ENCODE measurements at regions not wholly inside any gene's neighbourhood (a gene's known extent, or its start where the extent isn't known, plus 50 kb on each side); places are given as distances from the start of the nearest gene placed in this dataset.
A peak's percentile ranks its signal among the peaks of the same experiment; 100 is the strongest.

DNA sequence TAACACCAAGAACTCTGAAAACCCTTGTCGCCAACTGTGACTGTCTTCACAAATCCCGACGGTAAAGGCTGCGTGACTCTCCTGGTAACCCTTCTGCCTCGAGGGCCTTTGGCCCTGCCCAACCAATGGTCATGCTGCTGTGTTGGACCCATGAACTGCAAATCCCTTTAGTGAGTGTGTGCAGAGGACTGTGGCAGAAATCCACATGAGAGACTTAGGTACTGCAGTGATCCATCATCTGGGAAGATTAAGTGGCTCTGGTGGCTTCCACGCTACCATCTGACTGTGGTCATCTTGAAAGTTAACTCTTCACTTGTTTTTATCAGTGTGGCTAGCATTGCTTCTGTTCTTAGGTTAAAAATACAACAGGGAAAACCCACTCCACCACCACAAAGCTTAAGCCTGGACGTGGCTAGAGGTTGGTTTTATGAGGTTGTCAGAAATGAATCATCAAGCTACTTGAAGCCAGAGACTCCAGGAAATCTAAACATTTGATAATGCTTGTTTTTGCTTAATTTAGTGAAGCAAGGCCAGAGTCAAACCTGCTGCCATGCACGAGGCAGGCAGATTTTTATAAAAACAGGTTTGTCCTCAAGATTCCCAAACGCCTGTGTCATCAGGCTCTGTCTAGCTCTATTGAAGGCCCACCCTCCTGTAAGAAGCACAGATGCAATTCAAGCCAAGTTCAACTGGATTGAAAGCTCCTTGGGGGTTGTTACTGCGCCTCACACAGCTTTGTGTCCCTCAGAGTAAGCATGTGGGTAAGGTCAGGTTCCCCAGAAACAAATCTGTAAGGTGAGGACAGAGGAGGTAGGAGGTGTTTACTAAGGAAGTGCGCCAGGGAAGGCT is 52.7 kb upstream of the ERCC6L2 start:
- peaks cover 20% of the 10 kb centered on the region for H3K27me3 Mint-ChIP-seq
- H3K4me3 Mint-ChIP-seq = no peak overlapping the region
- peak; percentile 45 for DNase-seq
- H3K9me3 Mint-ChIP-seq = no peaks in the 10 kb centered on the region
- ChIA-PET POLR2A (interaction anchor here (0.5 kb wide), 1 partner anchor 48 kb away, joined by 7 read pairs; no protein-coding TSS in a partner anchor), CTCF (interaction anchor here (0.6 to 2.0 kb wide), 5 partner anchors 9 to 283 kb away, joined by 3 to 7 read pairs (median 3); no protein-coding TSS in a partner anchor)
- peaks cover 3% of the 10 kb centered on the region for H3K36me3 Mint-ChIP-seq (ENCODE audit: low read depth)
- H3K27ac Mint-ChIP-seq = no peak overlapping the region
- H3K4me1 Mint-ChIP-seq = peaks cover 17% of the 10 kb centered on the region

DNA sequence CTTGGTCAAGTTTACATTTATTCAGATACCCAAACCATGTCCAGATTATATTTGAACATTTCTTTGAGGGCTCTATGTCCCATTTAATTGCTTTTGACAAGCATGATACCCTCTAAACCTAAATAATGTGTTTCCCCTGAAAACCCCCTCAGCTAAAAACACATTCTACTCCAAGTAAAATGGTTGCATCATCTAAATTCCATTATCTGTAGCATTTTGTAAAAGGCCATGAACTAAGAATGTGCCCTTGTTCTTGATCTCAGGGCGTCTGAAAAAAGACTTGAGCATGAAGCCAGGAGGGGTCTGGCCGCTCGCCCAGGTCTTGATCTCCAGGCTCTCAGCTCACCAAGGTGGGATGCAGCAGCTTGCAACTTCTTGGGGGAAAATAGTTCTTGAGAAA is 53.5 kb upstream of the ERCC6L2 start:
- CTCF ChIA-PET = interaction anchor here (1.2 to 1.3 kb wide), 2 partner anchors 9 to 31 kb away, joined by 3 read pairs; no protein-coding TSS in a partner anchor
- Mint-ChIP-seq H3K9me3 (no peaks in the 10 kb centered on the region), H3K36me3 (ENCODE audit: low read depth) (peaks cover 3% of the 10 kb centered on the region), H3K4me3 (no peak overlapping the region), H3K27ac (no peak overlapping the region), H3K27me3 (peaks cover 17% of the 10 kb centered on the region), H3K4me1 (peaks cover 17% of the 10 kb centered on the region)
- POLR2A ChIA-PET = no interaction called here
- no peak for DNase-seq

DNA sequence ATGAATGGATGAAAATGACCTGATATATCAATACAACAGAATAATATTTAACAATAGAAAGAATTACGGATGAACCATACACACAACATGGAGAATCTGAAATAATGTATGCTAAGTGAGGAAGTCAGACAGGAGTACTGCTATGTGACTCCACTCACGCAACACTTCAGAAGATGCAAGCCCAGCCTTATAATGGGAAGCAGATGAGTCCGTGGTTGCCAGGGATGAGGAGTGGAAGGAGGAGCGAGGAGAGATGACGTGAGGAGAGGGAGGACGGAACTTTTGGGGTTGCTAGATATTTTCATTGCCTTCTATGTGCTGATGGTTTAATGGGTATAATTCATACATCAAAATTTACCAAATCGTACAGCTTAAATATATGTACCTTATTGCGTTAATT is 55.4 kb upstream of the ERCC6L2 start:
- peaks cover 20% of the 10 kb centered on the region for H3K27me3 Mint-ChIP-seq
- ChIA-PET POLR2A (no interaction called here), CTCF (no interaction called here)
- H3K9me3 Mint-ChIP-seq = no peaks in the 10 kb centered on the region
- DNase-seq = no peak
- H3K4me3 Mint-ChIP-seq = no peak overlapping the region
- peaks cover 3% of the 10 kb centered on the region for H3K36me3 Mint-ChIP-seq (ENCODE audit: low read depth)
- H3K27ac Mint-ChIP-seq = no peak overlapping the region
- peaks cover 17% of the 10 kb centered on the region for H3K4me1 Mint-ChIP-seq

DNA sequence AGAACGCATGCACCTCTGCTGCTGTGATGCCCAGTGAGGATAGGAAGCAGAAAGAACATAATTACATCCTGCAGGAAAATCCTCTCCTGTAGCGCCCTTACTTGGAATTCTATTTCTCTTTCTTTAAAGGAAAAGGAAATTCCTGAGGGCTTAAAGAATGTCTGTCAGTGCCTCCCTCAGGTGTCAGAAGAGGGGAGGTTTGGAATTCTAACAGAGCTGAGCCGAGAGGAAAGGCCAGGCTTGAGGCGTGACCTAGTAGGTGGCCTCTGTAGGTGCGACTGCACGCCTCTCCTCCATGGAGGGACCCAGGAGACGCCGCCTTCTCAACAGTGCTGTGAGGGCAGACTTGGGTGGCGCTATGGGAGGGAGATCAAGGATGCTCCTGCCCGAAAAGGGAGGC is 55.9 kb upstream of the ERCC6L2 start:
- ChIA-PET CTCF (no interaction called here), POLR2A (no interaction called here)
- Mint-ChIP-seq H3K27me3 (peaks cover 20% of the 10 kb centered on the region), H3K9me3 (no peaks in the 10 kb centered on the region), H3K27ac (no peak overlapping the region), H3K36me3 (ENCODE audit: low read depth) (peaks cover 3% of the 10 kb centered on the region), H3K4me1 (peaks cover 17% of the 10 kb centered on the region), H3K4me3 (no peak overlapping the region)
- no peak for DNase-seq

DNA sequence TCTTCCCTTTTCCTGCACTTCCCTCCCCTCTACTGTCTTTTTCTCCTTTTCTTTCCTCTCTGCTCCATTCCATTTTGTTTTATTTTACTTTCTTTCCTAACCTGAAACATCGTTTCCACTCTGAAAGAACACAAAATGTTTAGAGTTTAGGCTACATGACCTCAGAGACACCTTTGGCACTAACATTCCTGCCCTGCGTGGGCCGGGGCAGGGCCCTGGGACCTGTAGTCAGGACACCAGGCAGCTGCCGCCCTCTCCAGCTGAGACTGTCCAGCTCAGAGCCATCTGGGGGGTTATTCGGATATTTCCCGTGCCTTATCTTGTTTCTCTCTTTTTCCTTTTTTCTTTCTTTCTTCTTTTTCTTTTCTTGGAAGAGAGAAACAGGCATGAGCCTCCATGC is 58.3 kb upstream of the ERCC6L2 start:
- no peak for DNase-seq
- Mint-ChIP-seq H3K36me3 (ENCODE audit: low read depth) (peaks cover 8% of the 10 kb centered on the region), H3K27ac (no peak overlapping the region), H3K4me1 (peaks cover 2% of the 10 kb centered on the region), H3K4me3 (no peak overlapping the region), H3K9me3 (no peaks in the 10 kb centered on the region), H3K27me3 (peaks cover 15% of the 10 kb centered on the region)
- CTCF ChIA-PET = no interaction called here
- POLR2A ChIA-PET = no interaction called here

DNA sequence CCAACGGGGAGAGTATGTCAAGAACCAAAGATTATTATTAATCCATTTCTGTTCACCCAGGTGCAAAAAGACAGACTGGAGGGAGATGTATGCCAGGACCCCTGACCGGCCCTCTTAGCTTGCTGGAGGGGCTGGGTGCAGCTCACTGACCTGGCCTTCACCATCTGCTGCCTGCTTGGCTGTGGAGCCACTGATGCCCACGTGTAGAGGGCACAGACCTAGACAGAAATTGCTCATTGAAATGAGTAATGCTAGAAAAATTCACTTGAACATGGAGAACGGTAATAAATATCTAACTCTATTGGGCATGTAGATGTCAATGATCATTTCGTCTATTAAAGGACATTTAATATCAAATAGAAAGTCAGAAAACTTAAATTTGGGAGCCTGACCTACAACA is 58.8 kb upstream of the ERCC6L2 start:
- H3K4me3 Mint-ChIP-seq = no peak overlapping the region
- DNase-seq = no peak
- CTCF ChIA-PET = no interaction called here
- POLR2A ChIA-PET = no interaction called here
- H3K4me1 Mint-ChIP-seq = no peaks in the 10 kb centered on the region
- H3K27me3 Mint-ChIP-seq = peaks cover 15% of the 10 kb centered on the region
- no peaks in the 10 kb centered on the region for H3K9me3 Mint-ChIP-seq
- peaks cover 12% of the 10 kb centered on the region for H3K36me3 Mint-ChIP-seq (ENCODE audit: low read depth)
- H3K27ac Mint-ChIP-seq = no peak overlapping the region

DNA sequence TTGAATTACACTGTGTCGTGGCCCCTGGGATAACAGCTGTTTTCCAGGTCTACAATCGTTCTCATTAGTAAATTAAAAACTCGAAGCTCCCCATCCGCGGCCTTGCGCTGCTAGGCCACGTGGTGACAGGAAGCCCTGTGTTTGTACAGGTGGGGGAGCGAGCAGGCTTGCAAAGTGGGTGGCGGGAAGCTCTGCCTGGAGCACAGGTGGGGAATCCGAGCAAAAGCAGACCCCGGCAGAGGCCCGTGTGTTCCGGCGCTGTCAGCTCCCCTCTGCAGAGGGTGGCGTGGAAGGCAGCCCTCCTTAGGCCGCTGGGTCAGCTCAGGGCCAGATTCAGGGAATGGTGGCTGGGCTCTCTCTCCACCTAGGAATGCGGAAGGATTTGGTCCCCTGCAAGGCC is 59.5 kb upstream of the ERCC6L2 start:
- H3K9me3 Mint-ChIP-seq = no peaks in the 10 kb centered on the region
- H3K36me3 Mint-ChIP-seq (ENCODE audit: low read depth) = peaks cover 9% of the 10 kb centered on the region
- no peak overlapping the region for H3K4me3 Mint-ChIP-seq
- no peaks in the 10 kb centered on the region for H3K4me1 Mint-ChIP-seq
- DNase-seq = no peak
- no peak overlapping the region for H3K27ac Mint-ChIP-seq
- POLR2A ChIA-PET = no interaction called here
- peaks cover 9% of the 10 kb centered on the region for H3K27me3 Mint-ChIP-seq
- CTCF ChIA-PET = interaction anchor here (0.8 kb wide), 1 partner anchor 61 kb away, joined by 3 read pairs; no protein-coding TSS in a partner anchor

DNA sequence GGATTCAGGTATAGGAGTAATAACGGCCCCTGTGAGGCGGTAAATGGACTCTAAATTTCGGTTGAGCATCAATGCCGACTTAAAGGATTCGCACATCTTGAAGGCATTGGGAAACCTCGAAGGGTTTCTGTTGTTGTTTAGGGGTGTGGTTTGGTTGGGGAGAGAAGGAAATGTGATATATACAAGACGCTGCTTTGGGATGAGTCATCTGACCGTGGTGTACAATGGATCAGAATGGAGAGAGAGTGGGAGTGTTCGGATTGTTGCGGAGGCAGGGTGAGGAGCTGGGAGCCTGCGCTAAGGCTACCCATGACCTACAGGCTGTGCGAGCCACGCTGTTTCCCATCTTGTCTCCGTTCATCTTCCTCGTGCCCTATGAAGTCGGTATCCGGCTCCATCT is 60.4 kb upstream of the ERCC6L2 start:
- H3K36me3 Mint-ChIP-seq (ENCODE audit: low read depth) = peaks cover 9% of the 10 kb centered on the region
- no peaks in the 10 kb centered on the region for H3K9me3 Mint-ChIP-seq
- CTCF ChIA-PET = no interaction called here
- POLR2A ChIA-PET = no interaction called here
- no peaks in the 10 kb centered on the region for H3K4me1 Mint-ChIP-seq
- DNase-seq = no peak
- peaks cover 7% of the 10 kb centered on the region for H3K27me3 Mint-ChIP-seq
- H3K27ac Mint-ChIP-seq = no peak overlapping the region
- no peak overlapping the region for H3K4me3 Mint-ChIP-seq

DNA sequence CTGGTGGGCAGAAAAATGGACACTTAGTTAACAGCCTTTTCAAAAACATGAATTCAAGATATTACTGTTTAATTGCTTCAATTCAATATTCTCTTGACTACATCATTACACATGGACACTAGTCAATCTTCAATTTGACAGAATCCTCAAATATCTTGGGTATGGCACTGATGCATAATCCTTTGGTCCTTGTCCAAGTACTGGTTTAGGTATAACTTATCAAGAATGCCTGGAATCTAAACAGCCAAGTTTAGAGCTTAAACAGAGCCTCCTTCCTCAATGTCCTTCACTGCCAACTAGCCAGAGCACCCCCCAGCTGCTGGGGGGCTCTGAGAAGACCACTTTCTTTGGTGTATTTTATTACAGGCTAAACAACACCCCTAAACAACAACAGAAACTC is 61.6 kb upstream of the ERCC6L2 start:
- peaks cover 8% of the 10 kb centered on the region for H3K27me3 Mint-ChIP-seq
- peaks cover 9% of the 10 kb centered on the region for H3K36me3 Mint-ChIP-seq (ENCODE audit: low read depth)
- H3K9me3 Mint-ChIP-seq = no peaks in the 10 kb centered on the region
- H3K4me3 Mint-ChIP-seq = no peak overlapping the region
- ChIA-PET POLR2A (no interaction called here), CTCF (interaction anchor here (0.6 to 1.3 kb wide), 2 partner anchors 60 to 248 kb away, joined by 3 read pairs; no protein-coding TSS in a partner anchor)
- H3K4me1 Mint-ChIP-seq = no peaks in the 10 kb centered on the region
- DNase-seq = no peak
- H3K27ac Mint-ChIP-seq = no peak overlapping the region

DNA sequence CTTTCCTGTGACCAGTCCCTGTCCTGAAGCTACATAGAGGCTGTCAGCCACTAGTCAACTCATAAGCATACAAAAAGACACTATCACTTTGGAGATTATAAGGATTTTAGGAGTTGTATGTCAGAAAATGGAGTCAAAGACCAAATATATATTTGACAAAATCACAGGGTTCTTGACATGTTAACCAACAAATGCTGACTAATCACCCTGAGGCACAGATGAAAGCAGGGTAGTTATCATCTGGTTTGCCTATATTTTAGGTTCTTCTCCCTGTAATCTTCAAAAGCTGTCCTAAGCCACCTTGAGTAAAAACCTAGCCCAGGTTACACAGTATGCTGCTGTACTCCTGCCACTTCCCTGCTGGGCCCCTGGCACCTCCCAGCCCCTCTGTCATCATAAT is 64.7 kb upstream of the ERCC6L2 start:
- peaks cover 9% of the 10 kb centered on the region for H3K36me3 Mint-ChIP-seq (ENCODE audit: low read depth)
- no peak overlapping the region for H3K27ac Mint-ChIP-seq
- peaks cover 19% of the 10 kb centered on the region for H3K27me3 Mint-ChIP-seq
- no peak for DNase-seq
- ChIA-PET POLR2A (no interaction called here), CTCF (interaction anchor here (0.9 to 1.2 kb wide), 2 partner anchors 17 to 23 kb away, joined by 3 read pairs; no protein-coding TSS in a partner anchor)
- H3K4me1 Mint-ChIP-seq = no peaks in the 10 kb centered on the region
- H3K9me3 Mint-ChIP-seq = peaks cover 2% of the 10 kb centered on the region
- no peak overlapping the region for H3K4me3 Mint-ChIP-seq

DNA sequence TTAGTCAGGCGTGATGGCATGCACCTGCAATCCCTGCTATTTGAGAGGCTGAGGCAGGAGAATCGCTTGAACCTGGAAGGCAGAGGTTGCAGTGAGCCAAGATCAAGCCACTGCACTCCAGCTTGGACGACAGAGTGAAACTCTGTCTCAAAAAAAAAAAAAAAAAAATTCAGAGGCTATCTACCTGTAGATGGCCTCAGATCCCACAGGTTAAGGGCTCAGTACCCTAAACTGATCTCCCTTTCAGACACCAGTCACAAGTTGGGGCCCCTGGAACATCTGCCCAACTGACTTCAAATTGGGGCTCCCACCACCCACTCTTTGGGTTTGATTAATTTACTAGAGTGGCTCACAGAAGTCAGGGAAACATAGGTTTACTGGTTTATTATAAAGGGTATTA is 65.4 kb upstream of the ERCC6L2 start:
- Mint-ChIP-seq H3K27ac (no peak overlapping the region), H3K27me3 (peaks cover 19% of the 10 kb centered on the region), H3K4me1 (no peaks in the 10 kb centered on the region), H3K9me3 (peaks cover 4% of the 10 kb centered on the region), H3K4me3 (no peak overlapping the region), H3K36me3 (ENCODE audit: low read depth) (peaks cover 9% of the 10 kb centered on the region)
- DNase-seq = no peak
- CTCF ChIA-PET = interaction anchor here (0.6 kb wide), 1 partner anchor 229 kb away, joined by 4 read pairs; no protein-coding TSS in a partner anchor
- POLR2A ChIA-PET = no interaction called here

DNA sequence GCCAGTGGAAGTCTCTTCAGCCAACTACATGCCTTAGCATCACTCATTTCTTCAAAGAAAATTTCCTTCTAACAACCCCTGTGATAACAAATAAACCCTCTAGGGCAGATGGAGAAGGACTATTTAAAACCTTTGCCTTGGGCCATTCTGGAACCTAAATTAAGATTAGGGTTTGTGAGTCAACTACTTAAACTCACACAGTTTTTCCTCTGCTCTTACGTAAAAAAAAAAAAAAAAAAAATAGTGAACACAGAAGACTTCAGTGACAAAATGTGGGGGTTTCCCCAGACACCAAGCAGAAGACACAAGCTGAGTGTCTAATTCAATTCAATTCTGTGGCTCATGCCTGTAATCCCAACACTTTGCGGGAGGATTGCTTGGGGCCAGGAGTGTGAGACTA is 65.8 kb upstream of the ERCC6L2 start:
- no peaks in the 10 kb centered on the region for H3K4me1 Mint-ChIP-seq
- POLR2A ChIA-PET = no interaction called here
- CTCF ChIA-PET = interaction anchor here (0.6 kb wide), 1 partner anchor 229 kb away, joined by 4 read pairs; no protein-coding TSS in a partner anchor

DNA sequence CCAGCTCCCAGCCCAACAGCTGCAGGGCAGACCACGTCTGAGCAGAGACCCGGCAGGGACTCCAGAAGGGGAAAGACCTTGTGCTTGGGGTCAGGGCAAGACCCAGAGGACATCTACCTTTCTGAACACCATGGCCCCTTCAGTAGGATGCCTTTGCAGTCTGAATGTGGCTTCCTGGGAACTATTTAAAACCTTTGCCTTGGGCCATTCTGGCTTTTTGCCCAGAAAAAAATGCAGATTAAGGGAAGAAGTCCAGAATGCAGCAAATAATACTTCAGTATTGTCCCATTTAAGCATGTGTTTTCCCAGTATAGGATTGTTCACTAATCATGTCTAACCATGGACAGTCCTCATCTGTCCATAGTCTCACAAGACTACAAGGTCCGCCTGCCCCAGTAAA is 67.5 kb upstream of the ERCC6L2 start:
- H3K4me3 Mint-ChIP-seq = no peak overlapping the region
- DNase-seq = no peak
- H3K4me1 Mint-ChIP-seq = no peaks in the 10 kb centered on the region
- CTCF ChIA-PET = no interaction called here
- peaks cover 26% of the 10 kb centered on the region for H3K27me3 Mint-ChIP-seq
- no peak overlapping the region for H3K27ac Mint-ChIP-seq
- peaks cover 5% of the 10 kb centered on the region for H3K9me3 Mint-ChIP-seq
- POLR2A ChIA-PET = no interaction called here
- H3K36me3 Mint-ChIP-seq (ENCODE audit: low read depth) = peaks cover 9% of the 10 kb centered on the region

More for the DNA sequence above, 65.8 kb upstream of the ERCC6L2 start:
- Mint-ChIP-seq H3K9me3 (peaks cover 5% of the 10 kb centered on the region), H3K27me3 (peaks cover 19% of the 10 kb centered on the region), H3K4me3 (no peak overlapping the region), H3K36me3 (ENCODE audit: low read depth) (peaks cover 9% of the 10 kb centered on the region), H3K27ac (no peak overlapping the region)
- DNase-seq = no peak

Data from activated CD4-positive, alpha-beta T cell treated with anti-CD3 and anti-CD28 coated beads, Interleukin-2, amount 10 ng/mL, durations not matched to agents 7 days and 5 days (primary cell).